C4-2B (cell line): ENCODE measurements at regions not wholly inside any gene's neighbourhood (a gene's known extent, or its start where the extent isn't known, plus 50 kb on each side); places are given as distances from the start of the nearest gene placed in this dataset.

Experiments
- H3K27ac ChIP-seq: fragments of 450-650 bp; 2 replicates; pipeline ENCODE4 v1.5.1; 2017
- CTCF ChIP-seq: fragments of 450-650 bp; conservative IDR thresholded peaks from 2 replicates; pipeline ENCODE4 v1.5.1; 2017; ENCODE audit warnings: mild to moderate bottlenecking
- ZFX ChIP-seq: fragments of 450-650 bp; IDR thresholded peaks from 2 replicates; pipeline ENCODE4 v1.6.1; 2017

GRCh38 chr7:22663357-22663718 is 63.7 kb upstream of the IL6 start:
- TF ChIP-seq CTCF: no peak
- no peak for TF ChIP-seq ZFX

GRCh38 chr7:22662556-22663356 is 64.2 kb upstream of the IL6 start:
- no peak overlapping the region for H3K27ac ChIP-seq
- TF ChIP-seq CTCF: no peak
- TF ChIP-seq ZFX: no peak

More at GRCh38 chr7:22663357-22663718, 63.7 kb upstream of the IL6 start:
- no peak overlapping the region for H3K27ac ChIP-seq

GRCh38 chr7:22662036-22662435 is 65.0 kb upstream of the IL6 start:
- TF ChIP-seq ZFX (no peak), CTCF (no peak)

GRCh38 chr7:22660732-22661131 is 66.3 kb upstream of the IL6 start:
- no peak for TF ChIP-seq ZFX
- TF ChIP-seq CTCF: peak; percentile 44
- H3K27ac ChIP-seq: no peak overlapping the region

More at GRCh38 chr7:22662036-22662435, 65.0 kb upstream of the IL6 start:
- H3K27ac ChIP-seq: no peak overlapping the region

- no peak overlapping the region for H3K27ac ChIP-seq
- TF ChIP-seq CTCF (no peak), ZFX (no peak)
These were observed 66.7 kb upstream of the IL6 start for GRCh38 chr7:22660293-22660692.

- H3K27ac ChIP-seq: no peak overlapping the region
These were observed 67.3 kb upstream of the IL6 start for GRCh38 chr7:22659741-22660140.

GRCh38 chr7:22658031-22658430 is 69.0 kb upstream of the IL6 start:
- H3K27ac ChIP-seq: no peak overlapping the region
- TF ChIP-seq ZFX (no peak), CTCF (no peak)

More at GRCh38 chr7:22659741-22660140, 67.3 kb upstream of the IL6 start:
- TF ChIP-seq CTCF: no peak
- no peak for TF ChIP-seq ZFX
